ENCODE measurements at regions not wholly inside any gene's neighbourhood (a gene's known extent, or its start where the extent isn't known, plus 50 kb on each side); places are given as distances from the start of the nearest gene placed in this dataset.

- CTCF ChIA-PET = no interaction called here
These were observed 298.8 kb downstream of the TNS1 start for GRCh38 chr2:217703999-217704398.

GRCh38 chr2:217703102-217703501 lies 299.7 kb downstream of the TNS1 start:
- Histone ChIP-seq H3K36me3 (ENCODE audit: control insufficient read depth, insufficient read depth, low read length) (no peaks in the 10 kb centered on the region), H3K27me3 (ENCODE audit: control insufficient read depth, insufficient read depth, low read length) (no peaks in the 10 kb centered on the region), H3K4me3 (ENCODE audit: low read depth, low read length) (no peak overlapping the region)
- no peak for DNase-seq (ENCODE audit: low read depth)
- POLR2A ChIA-PET = no interaction called here
- CTCF ChIA-PET = interaction anchor here (1.1 kb wide), 1 partner anchor 1021 kb away, joined by 3 read pairs; no protein-coding TSS in a partner anchor
- no peak for TF ChIP-seq CTCF (IDR thresholded peaks at IDR 0.05; ENCODE audit: insufficient read depth, low read depth, low read length)

More at GRCh38 chr2:217703999-217704398, 298.8 kb downstream of the TNS1 start:
- no peak overlapping the region for H3K4me3 ChIP-seq (ENCODE audit: low read depth, low read length)
- H3K27me3 ChIP-seq (ENCODE audit: control insufficient read depth, insufficient read depth, low read length) = no peaks in the 10 kb centered on the region
- H3K36me3 ChIP-seq (ENCODE audit: control insufficient read depth, insufficient read depth, low read length) = no peaks in the 10 kb centered on the region
- no peak for TF ChIP-seq CTCF (IDR thresholded peaks at IDR 0.05; ENCODE audit: insufficient read depth, low read depth, low read length)
- no peak for DNase-seq (ENCODE audit: low read depth)
- POLR2A ChIA-PET = no interaction called here

- no peaks in the 10 kb centered on the region for H3K27me3 ChIP-seq (ENCODE audit: control insufficient read depth, insufficient read depth, low read length)
- no peak overlapping the region for H3K4me3 ChIP-seq (ENCODE audit: low read depth, low read length)
- no peak for DNase-seq (ENCODE audit: low read depth)
- no peak for TF ChIP-seq CTCF (IDR thresholded peaks at IDR 0.05; ENCODE audit: insufficient read depth, low read depth, low read length)
- ChIA-PET POLR2A (no interaction called here), CTCF (no interaction called here)
- no peaks in the 10 kb centered on the region for H3K36me3 ChIP-seq (ENCODE audit: control insufficient read depth, insufficient read depth, low read length)
These were observed 301.2 kb downstream of the TNS1 start for GRCh38 chr2:217701622-217702021.

- no peak for TF ChIP-seq CTCF (IDR thresholded peaks at IDR 0.05; ENCODE audit: insufficient read depth, low read depth, low read length)
- POLR2A ChIA-PET = no interaction called here
- DNase-seq (ENCODE audit: low read depth) = no peak
- Histone ChIP-seq H3K4me3 (ENCODE audit: low read depth, low read length) (no peak overlapping the region), H3K27me3 (ENCODE audit: control insufficient read depth, insufficient read depth, low read length) (no peaks in the 10 kb centered on the region), H3K36me3 (ENCODE audit: control insufficient read depth, insufficient read depth, low read length) (no peaks in the 10 kb centered on the region)
- CTCF ChIA-PET = no interaction called here
These were observed 304.1 kb downstream of the TNS1 start for GRCh38 chr2:217698691-217699090.

- Histone ChIP-seq H3K27me3 (ENCODE audit: control insufficient read depth, insufficient read depth, low read length) (no peaks in the 10 kb centered on the region), H3K4me3 (ENCODE audit: low read depth, low read length) (no peak overlapping the region), H3K36me3 (ENCODE audit: control insufficient read depth, insufficient read depth, low read length) (no peaks in the 10 kb centered on the region)
- DNase-seq (ENCODE audit: low read depth) = peak; percentile 99
- POLR2A ChIA-PET = interaction anchor here (0.5 to 1.6 kb wide), 2 partner anchors 15 to 139 kb away, joined by 3 to 5 read pairs; no protein-coding TSS in a partner anchor
- CTCF ChIA-PET = interaction anchor here (0.9 to 1.0 kb wide), 2 partner anchors 15 to 18 kb away, joined by 3 to 4 read pairs; no protein-coding TSS in a partner anchor
- TF ChIP-seq CTCF (IDR thresholded peaks at IDR 0.05; ENCODE audit: insufficient read depth, low read depth, low read length) = no peak
These were observed 307.7 kb downstream of the TNS1 start for GRCh38 chr2:217695033-217695520.

Measured in BJ (cell line).